Bone marrow (tissue), 2 donors: ENCODE measurements at regions not wholly inside any gene's neighbourhood (a gene's known extent, or its start where the extent isn't known, plus 50 kb on each side); places are given as distances from the start of the nearest gene placed in this dataset.

ENCODE experiments used
- DNase-seq, 2 donors: peaks; one replicate each; lab custom pipeline; 2025; lab: John Stamatoyannopoulos, UW

DNA sequence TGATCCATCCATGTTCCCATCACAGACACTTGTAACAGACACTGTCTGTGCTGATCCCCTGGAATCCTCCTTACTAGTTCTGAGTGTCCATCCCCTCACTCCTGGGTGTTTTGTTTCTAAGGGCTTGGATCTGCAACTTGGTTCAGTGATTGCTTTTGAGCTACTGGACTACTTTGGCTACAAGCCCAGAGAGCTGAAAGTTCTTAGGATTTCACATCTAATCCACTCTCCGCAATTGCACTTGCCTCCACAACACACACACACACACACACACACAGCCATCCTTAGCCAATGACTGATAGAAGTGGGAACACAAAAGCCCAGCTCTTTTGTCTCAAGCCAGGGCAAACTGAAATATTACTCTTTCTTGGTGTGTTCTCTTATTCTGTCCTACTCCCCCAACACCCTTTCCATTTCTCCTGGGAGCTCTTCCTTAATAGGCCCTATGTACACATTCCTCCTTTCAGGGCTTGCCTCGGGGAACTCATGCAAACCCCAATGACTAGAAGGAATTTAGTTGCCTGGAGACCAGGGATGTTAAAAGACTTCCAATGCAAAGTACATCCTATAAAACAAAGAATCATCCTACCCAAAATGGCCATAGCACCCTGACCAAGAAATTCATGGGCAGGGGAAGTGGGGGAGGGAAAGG lies 206.1 kb upstream of the UBE2E2 start:
- no peak for DNase-seq

DNA sequence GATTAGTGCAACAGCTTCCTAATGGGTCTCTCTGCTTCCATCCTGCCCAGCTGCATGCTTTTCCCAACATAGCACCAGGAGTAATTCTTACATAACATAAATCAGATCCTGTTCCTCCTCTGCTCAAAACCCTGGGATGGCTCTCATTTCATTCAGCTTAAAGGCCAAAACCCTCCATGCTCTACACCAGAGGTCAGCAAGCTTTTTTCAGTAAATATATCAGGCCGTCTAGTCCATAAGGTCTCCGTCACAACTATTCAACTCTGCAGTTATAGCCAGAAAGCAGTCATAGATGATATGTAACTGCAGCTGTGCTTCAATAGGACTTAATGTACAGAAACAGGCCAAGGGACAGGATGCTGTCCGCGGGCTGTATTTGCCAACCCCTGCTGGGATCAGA lies 202.8 kb upstream of the UBE2E2 start:
- no peak for DNase-seq

DNA sequence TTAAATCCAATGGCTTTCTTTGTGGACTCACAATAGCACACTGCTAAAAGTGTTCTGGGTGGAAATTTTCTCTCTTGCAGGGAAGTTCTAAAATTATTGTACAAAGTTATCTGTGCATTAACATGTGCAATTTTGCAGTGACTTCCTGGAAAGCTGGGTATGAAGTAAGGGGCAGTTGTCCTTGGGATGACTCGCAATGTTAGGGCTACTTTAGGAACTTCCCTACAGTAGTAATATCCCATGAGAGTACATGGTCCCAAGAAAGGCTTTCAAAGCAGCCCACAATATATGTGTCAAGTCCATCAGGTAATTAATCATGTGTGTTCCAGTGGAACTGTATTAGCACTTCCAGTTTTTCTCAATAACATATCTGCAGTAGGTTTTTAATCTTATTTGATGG lies 201.0 kb upstream of the UBE2E2 start:
- DNase-seq, result no peak

DNA sequence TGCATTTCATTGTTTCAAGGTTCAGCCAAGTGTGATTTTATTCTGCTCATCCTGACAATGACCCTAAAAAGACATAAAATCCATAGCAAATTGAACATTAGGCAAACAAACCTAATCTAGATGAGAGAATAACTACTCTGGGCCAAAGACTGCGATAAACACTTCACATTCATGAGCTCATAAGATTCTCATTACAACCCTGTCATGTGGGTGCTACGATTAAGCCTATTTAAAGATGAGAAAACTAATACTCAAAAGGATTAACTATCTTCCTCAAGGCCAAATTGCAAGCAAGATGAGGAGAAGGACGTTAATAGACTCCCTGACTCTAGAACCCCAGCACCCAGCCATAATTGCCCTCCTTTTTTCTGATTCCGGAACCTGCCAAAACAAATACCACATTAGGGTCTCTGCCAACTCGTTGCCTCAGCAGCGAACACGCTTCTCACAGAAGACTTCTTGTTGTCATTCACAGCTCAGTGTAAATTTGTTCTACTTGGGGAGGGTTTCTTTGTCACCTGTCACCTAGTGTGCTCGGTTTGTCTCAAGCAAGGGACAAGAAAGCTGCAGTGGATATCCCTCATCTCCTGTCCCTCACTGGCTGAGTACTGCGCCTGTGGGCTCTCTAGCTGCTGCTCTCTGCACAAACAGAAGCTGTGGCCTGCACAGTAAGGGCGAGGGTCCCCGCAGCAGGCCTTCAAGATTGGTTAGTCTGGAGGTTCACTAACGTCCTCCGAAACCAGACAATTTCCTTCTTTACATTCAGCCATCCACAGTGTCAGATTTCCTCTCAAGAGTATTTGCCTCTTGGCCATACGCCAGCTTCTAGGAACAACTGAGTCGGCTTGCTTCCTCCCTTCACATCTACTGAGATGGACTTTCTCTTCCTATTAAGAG lies 200.0 kb upstream of the UBE2E2 start:
- no peak for DNase-seq

DNA sequence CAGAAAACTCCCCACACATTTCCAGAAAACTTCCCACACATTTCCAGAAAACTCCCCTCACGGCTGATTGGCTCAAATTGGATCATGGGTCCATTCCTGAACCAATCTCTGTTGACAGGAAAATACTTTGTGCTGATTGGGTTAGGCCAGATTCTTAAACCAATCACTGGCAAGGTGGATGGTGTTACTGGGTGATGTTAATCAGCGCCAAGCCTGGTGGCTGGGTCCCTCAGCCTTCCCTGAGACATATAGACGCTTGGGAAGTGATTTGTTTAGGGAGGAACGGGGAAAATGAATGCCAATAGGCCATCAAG lies 199.4 kb upstream of the UBE2E2 start:
- no peak for DNase-seq

DNA sequence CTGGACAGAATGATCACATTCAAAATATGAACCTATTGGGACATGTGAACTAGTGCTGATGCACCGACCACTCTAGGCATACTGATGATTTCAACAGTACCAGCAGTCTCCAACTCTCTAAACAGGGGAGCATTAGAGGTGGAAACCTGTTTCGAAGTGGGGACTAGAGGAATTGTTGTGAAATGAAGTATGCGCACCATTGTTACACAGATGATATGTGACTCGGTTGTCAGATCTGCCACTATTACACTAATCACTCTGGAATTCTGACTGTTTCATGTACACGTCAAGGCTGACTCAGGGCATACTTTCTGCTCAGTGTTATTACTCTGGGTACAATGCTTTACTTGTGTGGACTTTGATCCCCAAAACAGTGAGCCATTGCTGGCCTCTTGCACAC lies 198.2 kb upstream of the UBE2E2 start:
- no peak for DNase-seq

DNA sequence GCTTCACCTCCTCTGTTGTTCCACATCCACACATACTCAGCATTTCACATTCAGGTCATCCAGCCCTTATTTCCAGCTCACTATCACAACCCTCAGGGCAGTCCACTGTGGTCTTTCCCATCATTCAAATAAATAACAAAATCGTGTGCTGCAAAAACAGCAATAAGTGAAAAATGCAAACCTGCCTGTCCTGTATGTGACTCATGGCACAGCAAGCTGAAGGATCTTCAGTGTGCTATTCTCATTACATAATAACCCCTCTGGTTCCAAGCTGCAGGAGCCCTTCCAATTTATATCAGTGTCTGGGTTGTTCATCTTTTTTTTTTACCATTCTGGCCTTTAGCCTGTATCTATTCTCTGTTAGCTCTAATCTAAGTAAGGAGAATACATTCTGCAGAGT lies 185.3 kb upstream of the UBE2E2 start:
- DNase-seq, result no peak

DNA sequence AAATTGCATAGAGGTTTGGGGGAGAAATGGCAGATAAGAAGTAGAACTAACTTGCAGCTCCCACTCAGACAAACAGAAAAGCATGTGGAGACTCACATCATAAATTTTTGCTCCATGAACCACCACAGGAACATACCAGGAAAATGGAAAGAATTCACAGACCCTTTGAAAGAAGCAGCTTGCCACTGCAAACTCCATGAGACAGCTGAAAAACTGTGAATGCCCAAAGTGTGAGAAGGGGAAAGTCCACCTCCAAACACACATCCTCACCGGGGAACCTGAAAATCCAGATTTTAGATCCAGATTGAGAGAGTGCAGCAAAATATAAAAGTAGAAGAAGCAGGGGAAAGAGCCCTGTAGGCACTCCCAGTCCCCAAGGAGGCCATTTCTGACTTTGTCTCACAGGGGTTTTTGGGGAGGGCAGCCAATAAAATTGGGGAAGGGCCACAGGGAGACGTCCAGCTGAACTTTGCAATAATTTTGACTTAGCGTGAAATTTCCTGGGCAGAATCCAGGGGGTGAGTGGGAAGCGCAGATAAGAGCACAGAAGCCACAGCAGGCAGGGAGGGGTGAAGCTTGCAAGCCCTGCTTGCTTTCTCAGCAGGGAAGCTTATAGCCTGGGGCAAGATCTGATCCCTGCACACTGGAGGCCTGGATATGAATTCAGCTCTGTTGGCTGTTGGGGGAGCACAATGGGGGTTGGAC lies 183.4 kb upstream of the UBE2E2 start:
- DNase-seq, result no peak

DNA sequence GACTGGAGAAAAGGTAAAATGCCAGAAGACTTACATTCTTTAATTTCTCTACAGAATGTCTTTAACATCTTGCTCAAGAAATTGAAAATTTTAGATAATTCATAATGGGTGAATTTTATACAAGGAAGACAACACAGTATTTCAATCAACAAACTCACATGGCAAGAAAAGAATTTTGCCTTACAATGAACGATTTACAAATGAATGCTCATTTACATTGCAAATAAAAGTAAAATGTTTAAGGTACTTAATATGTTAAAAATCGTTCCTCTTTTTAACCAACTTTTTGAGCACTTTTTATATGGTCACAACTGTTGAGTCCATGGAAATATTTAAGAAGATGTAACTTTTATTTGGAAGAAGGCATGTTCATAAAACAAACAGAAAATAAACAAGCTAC lies 174.8 kb upstream of the UBE2E2 start:
- no peak for DNase-seq

DNA sequence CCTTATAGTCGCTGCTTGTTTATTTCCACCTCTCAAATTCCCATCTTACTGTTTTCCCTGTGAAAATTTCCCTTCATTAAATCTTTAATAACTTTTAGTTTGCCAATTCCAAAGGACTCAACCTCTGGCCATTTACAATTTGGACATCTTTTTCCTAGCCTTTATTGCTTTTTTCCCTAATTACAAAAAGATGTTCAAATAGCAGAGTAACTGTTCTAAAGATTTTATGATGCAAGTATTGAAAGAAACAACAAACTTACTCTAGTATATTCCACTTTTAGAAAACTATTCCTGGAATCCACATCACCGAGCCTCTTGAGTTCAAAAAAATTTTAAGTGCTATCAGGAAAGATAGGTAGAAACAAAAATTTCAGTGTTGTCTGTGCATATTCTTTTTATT lies 174.1 kb upstream of the UBE2E2 start:
- no peak for DNase-seq

DNA sequence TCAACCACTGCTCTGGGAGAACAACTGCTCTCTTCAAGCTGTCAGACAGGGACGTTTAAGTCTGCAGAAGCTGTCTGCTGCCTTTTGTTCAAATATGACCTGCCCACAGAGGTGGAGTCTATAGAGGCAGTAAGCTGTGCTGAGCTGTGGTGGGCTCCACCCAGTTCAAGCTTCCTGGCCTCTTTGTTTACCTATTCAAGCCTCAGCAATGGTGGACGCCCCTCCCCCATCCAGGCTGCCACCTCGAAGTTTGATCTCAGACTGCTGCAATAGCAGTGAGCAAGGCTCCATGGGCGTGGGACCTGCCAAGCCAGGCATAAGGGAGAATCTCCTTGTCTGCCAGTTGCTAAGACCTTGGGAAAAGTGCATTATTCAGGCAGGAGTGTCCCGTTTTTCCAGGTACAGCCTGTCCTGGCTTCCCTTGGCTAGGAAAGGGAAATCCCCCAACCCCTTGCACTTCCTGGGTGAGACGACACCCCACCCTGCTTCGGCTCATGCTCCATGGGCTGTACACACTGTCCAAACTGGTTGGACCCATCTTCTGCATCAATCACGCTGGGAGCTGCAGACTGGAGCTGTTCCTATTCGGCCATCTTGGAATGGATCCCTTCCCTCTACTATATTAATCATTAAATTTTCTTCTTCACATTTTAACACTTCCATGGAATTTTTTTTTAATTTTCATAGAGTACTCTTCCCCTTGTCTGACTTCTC lies 167.0 kb upstream of the UBE2E2 start:
- DNase-seq, result no peak

DNA sequence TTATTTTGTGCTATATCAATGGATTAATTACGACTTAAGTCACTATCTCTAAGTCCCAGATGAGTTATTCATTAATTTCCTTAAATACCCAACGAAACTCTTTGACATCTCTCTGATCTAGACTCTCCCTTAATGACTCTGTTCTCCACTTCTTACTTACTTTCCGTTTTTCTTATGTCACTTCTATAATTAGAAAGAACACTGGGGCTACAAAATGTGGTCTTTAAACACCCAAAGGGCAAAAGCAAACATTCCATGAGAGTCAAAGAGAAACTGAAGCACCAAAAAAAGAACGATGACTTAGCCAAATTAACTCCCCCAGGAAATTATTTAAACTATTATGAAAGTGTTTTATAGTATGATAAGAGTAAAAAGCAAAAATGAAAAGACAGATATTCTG lies 166.4 kb upstream of the UBE2E2 start:
- peak in 1 of 2 donors; percentile 39 for DNase-seq

DNA sequence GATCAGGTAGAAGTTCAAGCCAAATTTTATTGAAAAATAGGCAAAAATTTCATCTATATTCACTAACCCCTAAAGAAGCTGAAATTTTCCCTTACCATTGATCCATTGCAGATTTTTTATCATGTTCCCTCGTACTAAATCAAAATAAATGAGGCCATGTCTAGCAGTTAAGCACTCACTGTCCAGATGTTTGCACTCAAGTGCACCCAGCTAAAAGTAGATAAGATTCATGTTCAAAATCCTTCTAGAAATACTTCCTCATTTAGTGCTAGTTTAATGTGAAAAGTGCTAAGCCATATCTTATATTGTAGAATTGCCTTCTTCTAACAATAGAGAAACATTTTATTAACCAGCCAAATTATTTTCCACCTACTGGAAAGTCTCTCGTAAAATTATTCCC lies 164.7 kb upstream of the UBE2E2 start:
- DNase-seq, result peak in 1 of 2 donors; percentile 71

DNA sequence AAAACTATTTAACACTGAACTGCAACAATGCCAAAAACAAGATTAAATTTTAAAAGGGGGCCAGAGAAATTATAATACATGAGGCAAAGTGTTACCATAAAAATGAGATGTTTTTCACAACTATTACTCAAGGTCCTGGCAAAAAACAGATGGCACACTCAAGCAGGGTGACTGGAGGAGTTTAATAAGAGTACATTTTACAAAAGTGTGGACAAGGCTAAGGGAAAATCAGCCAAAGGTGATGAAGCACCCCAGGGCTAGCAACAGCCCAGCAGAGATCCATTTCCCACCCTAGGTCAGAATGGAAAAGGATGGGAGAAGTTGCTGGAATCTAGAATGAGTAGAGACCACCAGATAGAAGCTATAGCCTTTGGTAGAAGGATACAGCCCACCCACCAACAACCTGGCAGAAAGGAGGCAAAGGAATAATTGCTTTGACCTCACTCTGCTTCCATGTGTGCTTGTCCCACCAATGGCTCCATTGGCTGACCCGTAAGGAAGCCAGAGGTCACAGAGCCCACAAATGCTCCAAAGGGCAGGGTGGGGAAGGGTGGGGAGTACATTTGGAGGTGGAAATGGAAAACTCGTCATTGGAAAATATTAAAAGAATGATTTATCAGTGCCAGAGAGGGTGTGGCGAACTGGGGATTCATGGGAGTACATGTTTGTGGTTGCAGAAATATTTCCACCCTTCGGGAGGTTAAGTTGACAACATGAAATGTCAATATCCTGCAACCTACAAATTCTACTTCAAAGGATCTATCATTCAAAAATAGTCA lies 161.0 kb upstream of the UBE2E2 start:
- DNase-seq, result no peak

DNA sequence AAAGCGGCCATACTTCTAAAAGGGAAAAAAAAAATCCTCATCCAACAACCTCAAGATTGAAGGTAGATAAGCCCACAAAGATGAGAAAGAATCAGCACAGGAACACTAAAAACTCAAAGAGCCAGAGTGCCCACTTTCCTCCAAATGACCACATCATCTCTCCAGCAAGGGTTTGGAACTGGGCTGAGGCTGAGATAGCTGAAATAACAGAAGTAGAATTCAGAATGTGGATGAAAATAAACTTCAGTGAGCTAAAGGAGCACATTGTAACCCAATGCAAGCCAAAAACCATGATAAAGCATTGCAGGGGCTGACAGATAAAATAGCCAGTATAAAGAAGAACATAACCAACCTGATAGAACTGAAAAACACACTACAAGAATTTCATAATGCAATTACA lies 158.7 kb upstream of the UBE2E2 start:
- no peak for DNase-seq

DNA sequence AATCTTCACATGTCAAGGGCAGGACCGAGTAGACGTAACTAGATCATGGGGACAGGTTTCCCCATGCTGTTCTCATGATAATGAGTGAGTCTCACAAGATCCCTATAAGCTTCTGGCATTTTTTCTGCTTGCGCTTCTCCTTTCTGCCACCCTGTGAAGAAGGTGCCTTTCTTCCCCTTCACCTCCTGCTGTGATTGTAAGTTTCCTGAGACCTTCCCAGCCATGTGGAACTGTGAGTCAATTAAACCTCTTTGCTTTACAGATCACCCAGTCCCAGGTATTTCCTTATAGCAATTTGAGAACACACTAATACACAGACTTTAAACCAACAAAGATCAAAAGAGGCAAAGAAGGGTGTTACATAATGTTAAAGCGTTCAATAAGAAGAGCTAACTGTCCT lies 156.6 kb upstream of the UBE2E2 start:
- DNase-seq, result no peak

DNA sequence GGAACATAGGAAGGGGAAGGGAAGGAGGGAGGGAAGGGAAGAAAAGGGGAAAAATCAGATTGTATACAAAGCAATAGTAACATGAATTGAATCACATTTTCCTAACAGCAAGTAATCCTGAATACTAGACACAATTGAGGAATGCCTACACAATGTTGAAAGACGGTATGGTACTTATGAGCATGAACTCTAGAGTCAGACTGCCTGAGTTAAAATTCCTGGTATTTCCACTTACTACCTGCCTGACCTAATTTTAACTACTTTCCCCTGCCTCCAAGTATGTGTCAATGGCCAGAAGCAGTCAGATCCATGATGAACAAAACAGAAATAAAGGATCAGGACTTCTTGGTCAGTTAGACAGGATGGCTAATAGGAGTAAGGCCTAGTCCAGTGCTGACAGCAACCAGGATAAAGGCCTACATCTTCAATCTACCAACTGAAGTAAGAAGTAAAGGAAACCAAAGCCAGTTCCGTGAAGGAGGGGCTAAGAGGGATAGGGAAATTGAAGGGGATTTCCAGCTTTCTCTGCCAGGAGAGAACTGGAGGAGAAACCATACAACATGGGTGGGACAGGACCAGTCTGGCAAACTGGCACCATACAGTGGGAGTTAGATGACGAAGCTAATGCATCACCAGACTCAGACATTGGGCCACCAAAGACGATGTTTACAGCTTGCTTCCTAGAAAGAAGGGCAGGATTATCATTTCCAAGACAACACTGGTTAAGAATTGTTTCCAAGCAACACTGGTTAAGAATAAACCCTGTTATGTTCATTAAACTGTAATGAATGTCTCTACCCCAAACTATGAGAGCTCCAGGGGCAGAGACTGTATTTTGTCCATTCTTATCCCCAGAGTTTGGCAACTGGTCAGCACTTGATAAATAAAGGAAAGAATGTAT lies 151.6 kb upstream of the UBE2E2 start:
- no peak for DNase-seq

DNA sequence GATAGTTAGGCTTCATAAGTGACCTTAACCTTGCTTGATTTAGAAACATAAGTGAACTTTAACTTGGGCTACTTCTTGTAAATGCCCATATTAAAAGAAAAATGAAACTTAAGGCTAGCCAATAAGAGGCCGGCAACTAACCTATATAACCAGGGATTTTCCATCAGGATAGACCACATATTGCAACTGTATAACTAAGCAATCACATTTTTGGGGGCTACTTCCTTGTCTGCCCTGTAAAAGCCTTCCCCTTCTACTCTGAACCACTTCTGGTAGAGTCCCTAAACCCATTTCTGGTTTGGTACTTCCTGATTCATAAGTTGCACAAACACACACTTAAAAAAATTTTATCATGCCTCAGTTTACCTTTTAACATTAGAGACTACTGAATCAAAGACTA lies 150.9 kb upstream of the UBE2E2 start:
- DNase-seq, result no peak

DNA sequence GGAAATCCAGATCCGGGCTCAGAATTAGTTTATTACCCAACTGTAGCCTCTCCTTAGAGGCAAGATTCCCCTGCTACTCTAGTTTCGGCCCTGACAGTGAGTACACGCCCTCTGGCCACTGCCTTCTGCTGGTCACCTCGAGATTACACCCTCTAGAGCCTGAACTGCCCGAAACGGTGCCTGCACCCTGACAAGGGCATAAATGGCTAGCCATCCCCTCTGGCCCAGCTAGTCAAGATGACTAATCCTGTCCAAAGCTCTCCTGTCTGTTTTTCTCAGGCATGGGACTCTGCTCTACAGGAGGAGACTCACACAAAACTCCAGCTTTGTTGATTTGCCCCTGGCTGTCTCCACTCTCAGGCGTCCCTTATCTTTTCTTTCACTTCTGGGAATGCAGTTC lies 150.5 kb upstream of the UBE2E2 start:
- no peak for DNase-seq

DNA sequence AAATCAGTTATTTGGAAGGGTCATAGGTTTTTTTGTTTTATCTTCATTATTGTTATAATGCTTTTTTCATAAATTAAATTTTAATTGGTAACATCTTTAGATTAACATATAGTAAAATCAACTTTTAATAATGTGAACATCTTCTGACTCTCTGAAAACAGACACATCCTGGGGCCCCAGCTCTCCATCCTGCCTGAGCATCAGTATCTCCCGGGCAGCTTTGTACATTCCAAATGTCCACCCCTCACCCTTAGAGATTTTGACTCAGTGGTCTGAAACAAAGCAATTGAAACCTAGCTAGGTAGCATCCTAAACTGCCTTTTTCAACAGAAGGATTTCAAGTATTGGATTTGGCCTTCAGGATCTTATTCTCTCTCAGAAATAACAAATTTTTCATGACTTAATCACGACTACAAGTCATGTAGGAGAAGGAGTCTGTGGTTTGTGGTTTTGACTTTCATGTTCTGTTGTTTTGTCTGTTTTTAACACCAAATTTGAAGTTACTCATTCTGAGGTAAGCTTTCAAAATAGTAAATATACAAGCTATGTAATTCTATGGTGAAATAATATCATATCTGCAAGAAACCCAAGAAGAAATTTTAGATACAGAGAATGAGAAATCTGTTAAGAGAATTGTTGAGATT lies 147.3 kb upstream of the UBE2E2 start:
- peak in 1 of 2 donors; percentile 27 for DNase-seq
